ENCODE measurements at regions not wholly inside any gene's neighbourhood (a gene's known extent, or its start where the extent isn't known, plus 50 kb on each side); places are given as distances from the start of the nearest gene placed in this dataset.

- TF ChIP-seq, protein P1, sequence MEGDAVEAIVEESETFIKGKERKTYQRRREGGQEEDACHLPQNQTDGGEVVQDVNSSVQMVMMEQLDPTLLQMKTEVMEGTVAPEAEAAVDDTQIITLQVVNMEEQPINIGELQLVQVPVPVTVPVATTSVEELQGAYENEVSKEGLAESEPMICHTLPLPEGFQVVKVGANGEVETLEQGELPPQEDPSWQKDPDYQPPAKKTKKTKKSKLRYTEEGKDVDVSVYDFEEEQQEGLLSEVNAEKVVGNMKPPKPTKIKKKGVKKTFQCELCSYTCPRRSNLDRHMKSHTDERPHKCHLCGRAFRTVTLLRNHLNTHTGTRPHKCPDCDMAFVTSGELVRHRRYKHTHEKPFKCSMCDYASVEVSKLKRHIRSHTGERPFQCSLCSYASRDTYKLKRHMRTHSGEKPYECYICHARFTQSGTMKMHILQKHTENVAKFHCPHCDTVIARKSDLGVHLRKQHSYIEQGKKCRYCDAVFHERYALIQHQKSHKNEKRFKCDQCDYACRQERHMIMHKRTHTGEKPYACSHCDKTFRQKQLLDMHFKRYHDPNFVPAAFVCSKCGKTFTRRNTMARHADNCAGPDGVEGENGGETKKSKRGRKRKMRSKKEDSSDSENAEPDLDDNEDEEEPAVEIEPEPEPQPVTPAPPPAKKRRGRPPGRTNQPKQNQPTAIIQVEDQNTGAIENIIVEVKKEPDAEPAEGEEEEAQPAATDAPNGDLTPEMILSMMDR (conservative IDR thresholded peaks at IDR 0.05; ENCODE audit: low read depth, low read length) = no peak
- TF ChIP-seq POLR2A (IDR thresholded peaks at IDR 0.05; ENCODE audit: low read depth, low read length) (no peak; the same call in 1 of the 2 replicates), CEBPB (IDR thresholded peaks at IDR 0.05; ENCODE audit: low read depth, low read length) (no peak), MXI1 (IDR thresholded peaks at IDR 0.05; ENCODE audit: borderline replicate concordance, low read depth, low read length) (no peak), SMC3 (IDR thresholded peaks at IDR 0.05; ENCODE audit: low read depth, low read length) (no peak), RAD21 (IDR thresholded peaks at IDR 0.05; ENCODE audit: low read length) (no peak), NFE2L2 (IDR thresholded peaks at IDR 0.05; ENCODE audit: low read depth, low read length) (no peak), MAFK (IDR thresholded peaks at IDR 0.05; ENCODE audit: low read depth, low read length) (no peak), RCOR1 (IDR thresholded peaks at IDR 0.05; ENCODE audit: insufficient replicate concordance, low read length) (peak; percentile 64), BHLHE40 (IDR thresholded peaks at IDR 0.05; ENCODE audit: low read depth, low read length) (0 out of 2 replicates have a peak, but pooled peaks have one; percentile 35)
These were observed 128.5 kb upstream of the STC2 start for GRCh38 chr5:173456751-173457171.
